Stimulated activated CD4-positive, alpha-beta T cell treated with anti-CD3 and anti-CD28 coated beads, Interleukin-15, amount 100 ng/mL, for 24 hours (primary cell): ENCODE measurements at regions not wholly inside any gene's neighbourhood (a gene's known extent, or its start where the extent isn't known, plus 50 kb on each side); places are given as distances from the start of the nearest gene placed in this dataset.
"Not testable (repeated sequence)": the region's sequence is repeated elsewhere in the genome, so short reads cannot be mapped to it uniquely, and the experiment has no call there.

Experiments
- DNase-seq: peaks from one replicate; pipeline ENCODE4 v3.0.0-alpha.2; 2020

GRCh38 chr9:84054341-84055010 is 73.9 kb downstream of the RMI1 start:
- no peak for DNase-seq

DNA sequence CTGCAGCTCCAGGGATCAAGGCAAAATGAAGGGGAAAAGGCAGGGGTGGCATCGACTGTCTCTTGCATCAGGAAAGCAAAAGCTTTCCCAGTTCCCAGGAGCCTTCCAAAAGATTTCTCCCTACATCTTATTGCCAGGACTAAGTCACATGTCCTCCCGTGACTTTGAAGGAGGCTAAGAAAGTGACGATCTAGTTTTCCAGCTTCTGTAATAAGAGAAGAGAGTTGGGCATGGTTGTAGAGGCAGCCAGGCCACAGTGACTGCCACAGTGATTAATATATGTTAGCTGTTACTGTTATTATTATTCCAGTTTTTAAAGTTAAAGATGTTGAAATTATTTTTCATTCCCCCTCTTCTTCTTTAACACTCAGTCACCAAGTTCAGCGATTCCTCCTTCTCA is 77.1 kb downstream of the RMI1 start:
- no peak for DNase-seq

GRCh38 chr9:84059936-84060335 is 79.3 kb downstream of the RMI1 start:
- no peak for DNase-seq

GRCh38 chr9:84061613-84062193 is 81.1 kb downstream of the RMI1 start:
- no peak for DNase-seq

GRCh38 chr9:84062538-84062937 is 81.9 kb downstream of the RMI1 start:
- DNase-seq, result no peak

DNA sequence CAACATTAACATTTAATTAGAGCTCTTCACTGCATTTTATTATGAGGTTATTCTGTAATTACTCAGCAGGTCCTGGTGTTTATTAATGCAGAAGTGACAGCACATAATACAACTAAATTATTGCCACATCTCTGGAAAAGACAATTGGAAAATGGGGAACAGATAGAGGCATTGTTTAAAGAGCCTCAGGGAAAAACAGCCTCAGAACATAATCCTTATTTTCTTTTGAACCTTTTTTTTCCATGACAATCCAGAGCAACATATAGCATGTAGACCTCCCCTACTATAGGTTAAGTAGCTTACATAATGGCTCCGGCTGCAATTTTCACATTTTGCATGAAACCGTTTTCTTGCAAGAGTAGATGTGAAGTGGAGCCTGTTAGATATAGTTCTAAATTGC is 87.2 kb downstream of the RMI1 start:
- DNase-seq, result no peak

- DNase-seq, result no peak
Observed at GRCh38 chr9:84068872-84069271, 88.3 kb downstream of the RMI1 start.

DNA sequence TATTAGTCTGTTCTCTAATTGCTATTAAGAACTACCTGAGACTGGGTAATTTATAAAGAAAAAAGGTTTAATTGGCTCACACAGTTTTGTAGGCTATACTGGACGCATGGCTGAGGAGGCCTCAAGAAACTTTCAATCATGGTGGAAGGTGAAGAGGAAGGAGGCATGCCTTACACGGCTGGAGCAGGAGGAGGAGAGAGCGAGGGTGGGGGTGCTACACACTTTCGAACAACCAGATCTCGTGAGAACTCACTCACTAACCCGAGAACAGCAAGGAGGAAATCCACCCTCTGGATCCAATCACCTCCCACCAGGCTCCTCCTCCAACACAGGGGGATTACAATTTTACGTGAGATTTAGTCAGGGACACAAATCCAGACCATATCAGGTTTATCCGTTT is 90.0 kb downstream of the RMI1 start:
- DNase-seq, result no peak

- no peak for DNase-seq
Observed at GRCh38 chr9:84072621-84073180, 92.1 kb downstream of the RMI1 start.

DNA sequence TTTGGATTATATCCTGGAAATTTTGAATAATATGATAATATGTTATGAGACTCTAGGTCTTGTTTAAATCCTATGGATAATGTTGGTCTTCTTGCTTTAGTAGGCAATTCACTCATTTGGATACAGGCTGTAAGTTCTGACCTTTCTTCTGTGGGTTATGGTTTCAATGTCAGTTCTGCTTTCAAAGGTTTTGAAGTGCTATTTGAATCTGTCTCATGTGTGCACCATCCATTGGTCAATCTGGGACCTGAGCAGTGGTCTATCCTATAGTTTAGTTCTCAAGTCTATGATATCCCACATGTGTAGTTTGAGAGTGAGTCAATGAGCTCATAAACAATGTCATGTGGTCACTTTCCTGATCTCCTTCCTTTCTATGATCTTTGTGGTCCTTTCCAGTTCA is 94.4 kb downstream of the RMI1 start:
- no peak for DNase-seq

DNA sequence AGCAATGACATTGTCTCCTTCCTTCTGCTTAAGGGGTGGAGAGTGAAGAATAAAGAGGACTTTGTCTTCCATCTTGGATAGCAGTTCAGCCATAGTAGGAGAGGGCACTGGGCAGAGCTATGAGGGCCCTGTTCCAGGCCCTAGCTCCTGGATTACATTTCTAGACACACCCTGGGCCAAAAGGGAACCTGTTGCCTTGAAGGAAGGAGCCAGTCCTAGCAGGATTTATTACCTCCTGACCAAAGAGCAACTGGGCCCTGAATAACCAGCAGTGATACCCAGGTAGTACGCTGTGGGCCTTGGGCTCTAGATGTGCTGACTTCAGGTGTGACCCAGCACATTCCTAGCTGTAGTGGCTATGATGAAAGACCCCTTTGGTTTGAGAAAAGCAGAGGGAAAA is 95.8 kb downstream of the RMI1 start:
- no peak for DNase-seq

GRCh38 chr9:84077816-84078215 is 97.2 kb downstream of the RMI1 start:
- not testable (repeated sequence) for DNase-seq

DNA sequence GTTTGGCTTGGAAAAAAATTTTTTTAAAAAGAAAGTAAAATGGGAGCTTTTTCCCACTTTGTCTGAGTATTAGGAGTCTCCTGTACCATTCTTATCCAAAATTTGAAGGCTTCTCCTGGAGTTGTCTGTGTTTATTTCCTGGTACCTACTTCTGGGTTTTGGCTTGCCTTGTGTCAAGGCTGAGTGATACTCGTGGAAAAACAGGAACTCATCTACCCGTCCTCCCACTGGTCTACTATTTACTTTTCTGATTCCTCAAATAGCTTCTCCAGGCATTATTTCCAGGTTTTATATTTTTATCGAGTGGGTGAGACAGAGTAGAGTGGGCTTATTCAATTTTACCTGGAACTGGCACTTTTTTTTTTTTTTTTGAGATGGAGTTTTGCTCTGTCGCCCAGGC is 99.4 kb downstream of the RMI1 start:
- DNase-seq, result no peak

- no peak for DNase-seq
Observed at GRCh38 chr9:84101964-84102632, 121.5 kb downstream of the RMI1 start.

DNA sequence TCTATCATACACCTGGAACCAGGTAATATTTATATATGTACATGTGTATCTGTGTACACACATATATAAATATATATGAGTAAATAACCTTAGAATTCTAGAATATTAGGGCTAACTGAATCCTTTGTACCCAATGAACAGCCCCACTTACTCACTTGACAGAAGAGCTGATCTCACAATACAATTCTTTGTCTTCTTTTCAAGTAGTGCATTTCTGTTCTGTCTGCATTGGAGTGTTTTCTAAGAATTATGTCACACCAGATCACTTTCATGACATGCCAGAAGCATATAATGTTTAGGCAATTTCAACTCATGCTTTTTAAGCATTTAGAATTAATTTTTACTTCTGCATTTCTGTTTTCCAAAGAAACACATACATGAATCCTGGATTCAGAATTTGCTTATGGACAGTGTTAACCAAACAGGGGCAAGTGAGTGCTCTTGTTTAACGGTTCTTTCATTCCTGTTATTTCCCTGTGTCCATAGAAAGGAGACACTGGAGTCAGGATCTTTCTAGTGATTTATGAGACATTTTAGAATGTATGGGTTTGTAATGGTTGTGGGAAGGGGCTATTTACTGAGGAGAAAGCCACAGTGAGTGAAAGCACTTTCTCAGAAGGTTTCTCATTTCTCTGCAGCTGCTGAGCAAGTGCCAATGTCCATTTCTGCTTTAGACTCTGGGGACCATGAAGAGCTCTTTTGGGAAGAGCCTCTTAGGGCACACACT is 123.2 kb downstream of the RMI1 start:
- no peak for DNase-seq

DNA sequence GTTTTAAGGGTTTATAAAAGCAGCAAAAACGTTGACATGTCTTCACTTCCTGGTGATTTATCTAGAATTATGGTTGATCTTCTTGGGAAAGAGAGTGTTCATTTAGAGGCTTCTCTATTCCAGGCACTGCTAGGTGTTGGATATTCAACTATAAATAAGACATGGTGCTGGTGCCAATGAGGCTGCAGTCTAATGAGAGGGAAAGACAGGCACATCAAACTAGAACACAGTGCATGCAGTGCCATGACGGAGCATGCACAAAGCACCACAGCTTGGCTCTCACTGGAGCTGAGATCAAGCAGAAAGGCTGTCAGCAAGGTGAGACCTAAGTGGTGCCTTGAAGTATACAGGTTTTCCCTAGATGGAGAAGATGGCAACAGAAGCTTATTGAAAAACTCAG is 126.5 kb downstream of the RMI1 start:
- no peak for DNase-seq

- no peak for DNase-seq
Observed at GRCh38 chr9:84107995-84108394, 127.4 kb downstream of the RMI1 start.

GRCh38 chr9:84111726-84112125 is 131.1 kb downstream of the RMI1 start:
- DNase-seq, result no peak

DNA sequence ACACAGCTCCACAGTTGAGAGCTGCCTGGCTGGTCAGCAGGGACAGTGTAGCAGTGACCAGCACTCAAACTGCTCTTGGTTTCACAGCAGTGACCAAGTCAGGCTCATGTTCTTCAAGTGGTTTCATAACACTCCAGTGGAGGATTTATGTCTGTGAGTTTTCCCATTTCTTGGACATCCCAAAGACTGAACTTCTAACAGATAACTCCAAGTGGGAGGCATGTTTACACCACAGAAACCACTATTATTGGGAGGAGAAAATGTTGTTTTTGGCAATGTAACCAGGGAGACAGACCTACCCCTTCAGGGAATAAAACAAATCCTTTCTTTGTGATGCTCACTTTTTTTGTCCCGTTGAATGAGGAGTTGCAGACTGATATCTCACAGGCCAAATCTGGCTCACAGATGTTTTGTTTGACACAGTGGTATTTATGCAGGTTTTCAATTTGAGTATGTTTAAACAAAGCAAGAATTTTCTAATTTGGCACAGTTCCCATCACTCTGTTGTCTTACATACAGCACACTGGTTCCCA is 141.5 kb downstream of the RMI1 start:
- no peak for DNase-seq

DNA sequence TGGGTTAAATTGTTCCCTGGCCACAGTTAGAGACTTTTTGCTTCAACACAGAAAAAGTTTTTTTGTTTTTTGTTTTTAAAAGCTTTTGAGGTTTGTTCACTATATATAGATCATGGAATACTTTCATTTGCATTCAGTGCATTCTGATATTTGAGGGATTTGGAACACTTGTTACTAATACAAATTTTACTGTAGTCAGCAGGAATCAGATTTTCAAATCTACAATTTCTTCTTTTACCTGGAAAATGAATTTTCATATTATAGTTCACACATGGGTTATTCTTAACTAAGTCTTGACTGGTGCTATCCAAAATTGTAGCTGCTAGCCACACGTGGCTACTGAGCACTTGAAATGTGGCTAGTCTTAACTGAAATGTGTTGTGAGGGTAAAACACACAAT is 142.0 kb downstream of the RMI1 start:
- DNase-seq, result no peak

GRCh38 chr9:84123648-84124406 is 143.2 kb downstream of the RMI1 start:
- no peak for DNase-seq

- no peak for DNase-seq
Observed at GRCh38 chr9:84125046-84125445, 144.4 kb downstream of the RMI1 start.

DNA sequence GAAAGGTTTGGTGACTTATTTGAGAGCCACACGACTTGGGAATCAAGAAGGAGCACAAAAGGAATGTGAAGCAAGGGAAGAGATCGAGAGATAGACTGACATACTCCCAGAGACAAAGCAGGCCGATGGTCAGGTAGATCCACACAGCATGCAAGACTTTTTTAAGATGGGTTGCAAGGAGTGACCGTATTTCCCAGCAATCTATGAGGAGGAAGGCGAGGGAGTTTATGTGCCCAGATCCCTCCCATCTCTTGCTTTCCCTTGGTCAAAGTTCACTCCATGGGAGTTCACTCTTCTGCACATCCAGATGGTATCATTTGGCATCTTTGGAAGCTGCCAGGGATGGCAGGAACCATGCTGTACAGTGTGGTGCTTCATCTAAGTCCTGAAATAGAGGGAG is 148.9 kb downstream of the RMI1 start:
- DNase-seq, result no peak
